ENCODE measurements at regions not wholly inside any gene's neighbourhood (a gene's known extent, or its start where the extent isn't known, plus 50 kb on each side); places are given as distances from the start of the nearest gene placed in this dataset.

GRCh38 chr3:31167666-31168065 lies 273.2 kb upstream of the GADL1 start:
- H3K9me2 ChIP-seq (ENCODE audit: insufficient read depth) = no peaks in the 10 kb centered on the region
- H3K9me3 ChIP-seq (ENCODE audit: control insufficient read depth in 1 of 2, insufficient read depth in 1 of 2, low read depth in 1 of 2, low read length in 2 of 2) = no peaks in the 10 kb centered on the region
- no peaks in the 10 kb centered on the region for H3K27me3 ChIP-seq (ENCODE audit: insufficient read depth, low read length)
- no peaks in the 10 kb centered on the region for H3K36me3 ChIP-seq (ENCODE audit: control insufficient read depth in 1 of 2, insufficient read depth in 2 of 2, low read length in 2 of 2)
- DNase-seq (ENCODE audit: low read depth, low spot score) (no peak), ATAC-seq (no peak)
- H3K4me1 ChIP-seq (ENCODE audit: control insufficient read depth in 1 of 2, insufficient read depth in 2 of 2, low read length in 2 of 2) = peaks cover 0 to 10% of the 10 kb centered on the region in 2 experiments; a peak in 1 of 4 replicates
- H2AFZ ChIP-seq (ENCODE audit: low read depth, low read length, poor library complexity, severe bottlenecking) = no peak overlapping the region
- H3K4me2 ChIP-seq (ENCODE audit: low read length) = no peak overlapping the region
- H3K4me3 ChIP-seq (replicated peaks in 1 of 2; ENCODE audit: low read depth in 1 of 2, low read length in 2 of 2) = no peak overlapping the region
- H3K27ac ChIP-seq (ENCODE audit: low read depth, low read length) = no peak overlapping the region
- POLR2A ChIA-PET = no interaction called here
- TF ChIP-seq YY1 (IDR thresholded peaks at IDR 0.05; ENCODE audit: extremely low read depth, insufficient replicate concordance, low read depth, low read length) (no peak), RAD21 (IDR thresholded peaks at IDR 0.05; ENCODE audit: low read depth) (no peak), REST (IDR thresholded peaks at IDR 0.05; ENCODE audit: low read depth) (no peak), POLR2AphosphoS5 (IDR thresholded peaks at IDR 0.05; ENCODE audit: low read depth, low read length) (no peak), EZH2 (IDR thresholded peaks at IDR 0.05) (no peak), JUND (IDR thresholded peaks at IDR 0.05) (no peak), ZBTB33 (IDR thresholded peaks at IDR 0.05; ENCODE audit: extremely low read depth, insufficient replicate concordance, low read length) (no peak)
- intact Hi-C loops (cut with micrococcal nuclease) = no loop called here
- no peaks in the 10 kb centered on the region for H3K79me2 ChIP-seq (ENCODE audit: insufficient read depth, low read length)
- RAD21 ChIA-PET (ENCODE audit: low non-redundant PET in 1 of 2, low total read pairs in 2 of 2, uncharacterized antibody in 2 of 2, unreplicated experiment in 2 of 2) = no interaction called here
- CTCF ChIA-PET = no interaction called here
- no peaks in the 10 kb centered on the region for H4K20me1 ChIP-seq (ENCODE audit: insufficient read depth)
- H3K9ac ChIP-seq (ENCODE audit: low read length) = no peak overlapping the region
- BruUV-seq (replicated peaks) = no TSS peak

All from HCT116 (cell line).